HG02981 (cell line): ENCODE measurements at regions not wholly inside any gene's neighbourhood (a gene's known extent, or its start where the extent isn't known, plus 50 kb on each side); places are given as distances from the start of the nearest gene placed in this dataset.

Experiments used
- ATAC-seq: cut with Tn5 transposase; IDR thresholded peaks from one replicate; pipeline ENCODE4 v1.9.1; 2021; ENCODE audit warnings: mild to moderate bottlenecking, moderate library complexity; ENCODE audit not compliant: unreplicated experiment

DNA sequence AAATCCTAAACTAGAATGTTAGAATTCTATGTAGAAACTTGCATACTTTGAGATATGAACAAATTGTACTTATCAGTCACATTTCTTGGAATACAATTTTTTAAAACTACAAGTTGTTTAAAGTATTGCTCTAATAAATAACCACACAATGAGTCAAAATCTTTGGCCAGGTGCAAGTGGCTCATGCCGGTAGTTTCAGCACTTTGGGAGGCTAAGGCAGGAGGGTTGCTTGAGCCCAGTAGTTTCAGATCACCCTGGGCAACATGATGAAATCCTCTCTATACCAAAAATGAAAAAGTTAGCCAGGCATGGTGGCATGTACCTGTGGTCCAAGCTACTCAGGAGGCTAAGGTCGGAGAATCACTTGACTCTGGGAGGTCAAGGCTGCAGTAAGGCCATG, 257.8 kb downstream of the COX7C start:
- ATAC-seq, result no peak

DNA sequence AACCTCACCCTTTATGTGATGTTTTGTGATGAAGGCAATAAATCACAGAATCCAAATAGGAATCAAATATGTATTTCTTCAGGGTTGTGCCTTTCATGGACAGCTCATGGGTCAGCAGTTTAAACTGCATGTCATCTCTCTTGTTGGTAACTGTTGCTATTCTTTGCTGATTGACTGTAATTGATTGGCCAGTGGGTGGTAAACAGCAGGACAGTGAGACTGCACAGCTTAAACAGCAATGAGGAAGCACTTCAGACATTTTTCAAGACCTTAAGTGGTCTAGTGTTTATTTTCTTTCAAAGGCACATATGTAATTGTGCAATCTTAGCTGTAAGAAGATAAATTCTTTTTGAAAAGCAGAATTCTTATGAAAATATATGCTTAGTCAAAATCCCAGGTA, 260.5 kb downstream of the COX7C start:
- no peak for ATAC-seq

GRCh38 chr5:86879086-86879485, 261.3 kb downstream of the COX7C start:
- no peak for ATAC-seq

DNA sequence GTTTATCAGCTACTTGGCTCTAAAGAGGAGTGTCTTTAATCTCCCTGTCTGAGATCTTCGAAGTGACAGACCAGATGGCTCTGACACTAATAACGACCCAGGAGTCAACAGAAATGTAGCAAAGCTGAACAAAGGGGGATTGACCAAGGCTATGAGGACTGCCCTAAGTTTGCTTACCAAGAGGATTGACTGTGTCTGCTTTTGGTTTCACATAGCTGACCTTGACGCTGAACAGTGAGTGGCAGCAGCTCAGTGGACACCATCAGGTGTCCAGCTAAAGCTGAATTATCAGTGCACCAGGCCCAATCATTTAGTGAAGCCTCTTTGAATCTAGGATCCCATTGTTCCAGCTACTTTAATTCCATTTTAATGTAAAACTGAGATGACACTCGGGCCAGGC, 262.6 kb downstream of the COX7C start:
- no peak for ATAC-seq

- peak; percentile 94 for ATAC-seq
Measured at GRCh38 chr5:86880785-86881492, 263.2 kb downstream of the COX7C start.

DNA sequence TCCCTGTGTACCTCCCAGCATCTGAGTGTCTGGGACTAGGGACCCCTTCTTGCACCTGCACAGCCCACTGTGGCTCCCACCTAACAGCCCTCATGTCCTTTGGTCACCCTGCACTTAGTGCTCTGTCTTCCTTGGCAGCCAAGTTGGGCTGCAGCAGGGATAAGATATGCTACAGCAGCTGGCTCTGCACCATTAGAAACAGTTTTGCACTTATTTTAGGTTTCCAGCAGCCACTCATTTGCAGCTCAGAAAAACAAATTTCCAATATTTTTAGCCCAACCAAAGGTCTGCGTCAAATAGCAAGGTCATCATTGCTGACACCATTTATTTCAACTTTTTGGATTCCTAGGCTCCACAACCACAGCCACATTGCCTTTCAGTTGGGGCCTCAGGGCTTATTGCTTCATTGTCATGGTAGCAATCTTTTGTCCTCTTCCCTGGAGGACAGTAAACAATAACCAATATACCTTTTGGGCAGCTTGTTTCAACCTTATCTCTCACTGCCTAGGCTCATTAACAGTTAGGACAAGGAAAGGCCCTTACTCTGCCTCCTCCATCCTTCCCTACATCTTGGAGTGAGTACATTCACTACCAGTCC, 263.9 kb downstream of the COX7C start:
- ATAC-seq, result no peak

DNA sequence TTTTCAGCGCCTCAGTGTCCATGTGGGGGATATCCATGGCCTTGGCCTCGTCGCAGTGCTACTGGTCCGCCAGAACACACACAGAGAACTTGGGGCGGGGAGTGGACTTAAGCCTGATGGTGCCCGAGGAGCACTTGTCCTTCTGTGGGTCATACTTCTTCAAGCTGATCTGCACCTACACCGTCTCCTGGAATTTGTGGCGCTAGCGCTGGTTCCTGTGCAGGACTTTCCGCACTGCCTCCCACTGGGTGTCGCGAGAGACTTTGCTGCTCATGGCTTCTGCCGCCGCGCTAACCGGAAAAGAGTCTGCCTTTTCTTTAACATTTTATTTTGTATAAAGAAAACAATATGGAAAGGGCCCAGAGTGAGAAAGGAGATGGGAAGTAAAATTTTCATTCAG, 266.9 kb downstream of the COX7C start:
- ATAC-seq, result no peak

DNA sequence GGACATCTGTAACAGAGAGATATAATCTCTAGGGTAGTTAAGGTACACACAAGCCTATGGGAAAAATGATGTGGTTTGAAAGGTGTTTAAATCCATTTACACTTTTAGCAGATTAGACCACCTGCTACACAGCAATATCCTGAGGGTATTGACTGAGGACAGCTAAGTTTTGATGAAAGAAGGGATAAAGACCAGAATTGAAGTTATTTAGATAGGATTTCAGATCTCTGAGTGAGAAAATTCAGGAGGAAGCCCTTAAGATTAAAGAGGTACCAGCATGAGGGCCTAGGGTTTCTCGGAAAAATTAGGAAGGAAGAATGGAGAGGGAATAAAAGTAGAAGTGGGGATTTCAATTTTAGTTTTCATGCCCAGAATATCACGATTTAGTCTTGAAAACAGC, 267.3 kb downstream of the COX7C start:
- no peak for ATAC-seq

DNA sequence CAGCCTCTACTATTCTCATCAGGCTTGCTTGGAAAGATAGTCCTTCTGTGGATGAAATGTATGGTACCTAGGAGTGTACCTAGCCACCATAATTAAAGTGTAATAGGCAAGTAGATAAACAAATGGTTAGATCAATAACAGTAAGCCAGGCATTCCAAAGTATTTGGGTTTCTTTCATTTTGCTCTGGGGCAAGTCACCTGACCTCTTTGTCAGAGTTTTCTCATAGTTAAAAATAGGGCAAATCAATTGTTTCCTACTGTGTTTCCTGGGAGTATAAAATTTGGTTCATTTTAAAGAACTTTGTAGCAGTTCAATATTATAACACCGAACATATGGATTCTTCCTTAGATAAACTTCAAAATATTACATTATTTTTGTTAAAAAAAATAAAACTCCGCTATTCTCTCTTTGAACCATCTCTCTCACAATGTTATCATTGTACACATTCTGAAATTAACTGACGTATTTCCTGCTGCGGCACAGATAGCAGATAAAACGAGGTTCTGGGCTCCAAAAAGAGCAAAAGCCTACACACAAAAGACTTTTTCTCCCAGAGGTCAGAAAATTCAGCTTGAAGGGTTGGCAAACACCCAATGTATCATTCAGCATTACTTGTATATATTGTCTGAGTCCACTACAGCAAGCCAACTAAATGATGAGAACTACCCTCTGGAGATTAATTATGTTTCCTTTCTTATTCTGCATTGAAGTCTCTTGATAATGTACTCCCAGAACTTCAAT, 267.9 kb downstream of the COX7C start:
- ATAC-seq, result no peak

- ATAC-seq, result no peak
Measured at GRCh38 chr5:86890375-86890774, 272.6 kb downstream of the COX7C start.

DNA sequence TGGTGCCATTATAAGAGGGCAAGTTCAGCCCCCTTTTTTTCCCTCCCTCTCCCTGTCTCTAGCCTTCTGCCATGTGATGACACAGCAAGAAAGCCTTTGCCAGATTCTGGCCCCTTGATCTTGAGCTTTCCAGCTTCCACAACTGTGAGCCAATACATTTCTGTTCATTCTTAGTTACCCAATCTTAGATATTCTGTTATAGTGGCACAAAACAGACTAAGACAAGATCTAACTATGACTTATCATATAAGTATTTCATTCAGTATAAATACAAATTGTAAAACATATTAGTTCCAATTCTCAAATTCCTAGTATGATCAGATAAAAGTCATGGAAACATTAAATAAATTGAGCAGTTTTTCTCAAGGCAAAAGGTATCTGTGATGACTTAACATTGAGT, 276.3 kb downstream of the COX7C start:
- no peak for ATAC-seq

DNA sequence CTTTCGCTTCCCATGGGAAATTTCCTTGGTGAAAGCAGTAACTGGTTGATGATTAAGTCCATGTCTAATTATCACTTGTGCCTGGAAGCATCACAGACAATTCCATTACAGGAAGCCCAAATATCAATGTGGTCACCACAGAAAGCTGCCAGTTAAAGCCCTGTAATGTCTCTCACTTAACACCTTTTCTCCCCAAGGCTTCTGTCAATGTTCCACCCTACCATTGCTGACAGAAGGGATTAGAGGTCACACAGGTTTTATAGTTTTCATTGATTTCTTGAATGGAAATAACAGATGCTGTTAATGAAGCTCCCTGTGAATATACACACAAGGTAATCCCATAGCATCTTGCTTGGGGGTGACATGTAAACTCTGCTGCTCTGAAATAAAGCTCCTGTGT, 279.2 kb downstream of the COX7C start:
- ATAC-seq, result no peak

GRCh38 chr5:86909418-86910295, 291.9 kb downstream of the COX7C start:
- ATAC-seq, result no peak

DNA sequence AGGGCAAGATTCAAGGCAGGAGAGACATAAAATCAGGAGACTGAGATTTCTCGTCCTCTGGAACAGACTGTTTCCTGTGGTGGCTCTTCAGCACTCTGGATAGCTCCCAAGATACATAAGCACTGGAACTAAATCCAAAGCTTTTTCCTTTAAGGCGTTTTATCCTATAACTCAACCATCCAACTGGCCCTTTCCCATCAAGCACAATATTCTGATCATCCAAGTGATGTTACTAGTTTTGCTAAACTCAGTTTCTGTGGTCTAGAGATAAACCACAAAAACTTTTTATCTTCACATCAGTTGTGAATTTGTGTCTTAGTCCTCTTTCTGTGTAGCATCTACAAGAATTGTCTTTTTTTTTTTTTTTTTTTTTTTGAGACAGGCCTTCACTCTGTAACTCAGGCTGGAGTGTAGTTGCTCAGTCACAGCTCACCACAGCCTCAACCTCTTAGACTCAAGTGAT, 299.4 kb downstream of the COX7C start:
- no peak for ATAC-seq

- ATAC-seq, result no peak
Measured at GRCh38 chr5:86918246-86918645, 300.5 kb downstream of the COX7C start.

- no peak for ATAC-seq
Measured at GRCh38 chr5:86926033-86926432, 308.3 kb downstream of the COX7C start.

GRCh38 chr5:86929123-86929766, 311.5 kb downstream of the COX7C start:
- no peak for ATAC-seq

- ATAC-seq, result no peak
Measured at GRCh38 chr5:86951761-86952160, 315.9 kb upstream of the RASA1 start.

- no peak for ATAC-seq
Measured at GRCh38 chr5:86964889-86965288, 302.8 kb upstream of the RASA1 start.

GRCh38 chr5:86968301-86968753, 299.4 kb upstream of the RASA1 start:
- ATAC-seq, result no peak

GRCh38 chr5:86970361-86970760, 297.3 kb upstream of the RASA1 start:
- ATAC-seq, result no peak
